ENCODE measurements at regions not wholly inside any gene's neighbourhood (a gene's known extent, or its start where the extent isn't known, plus 50 kb on each side); places are given as distances from the start of the nearest gene placed in this dataset.

DNA sequence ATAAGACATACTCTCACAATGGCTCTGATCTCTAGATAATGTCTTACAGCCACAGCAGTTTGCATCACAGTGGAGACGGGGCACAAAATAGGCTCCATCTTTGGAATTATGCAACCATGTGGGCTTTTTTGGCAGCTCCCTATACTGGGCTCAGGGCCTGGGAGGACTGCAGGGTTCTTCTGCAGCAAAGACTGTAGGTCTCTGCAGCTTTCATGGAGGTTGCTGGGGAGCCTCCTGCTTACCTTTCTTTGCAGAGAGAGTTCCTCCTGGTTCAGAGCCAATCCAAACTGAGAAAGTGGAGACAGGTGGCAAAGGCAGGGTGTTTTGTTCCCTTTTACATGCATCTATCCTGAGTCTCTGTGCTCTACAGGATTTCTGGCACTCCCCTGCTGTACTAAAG is 558.0 kb downstream of the TLR4 start:
- TF ChIP-seq, protein P1, sequence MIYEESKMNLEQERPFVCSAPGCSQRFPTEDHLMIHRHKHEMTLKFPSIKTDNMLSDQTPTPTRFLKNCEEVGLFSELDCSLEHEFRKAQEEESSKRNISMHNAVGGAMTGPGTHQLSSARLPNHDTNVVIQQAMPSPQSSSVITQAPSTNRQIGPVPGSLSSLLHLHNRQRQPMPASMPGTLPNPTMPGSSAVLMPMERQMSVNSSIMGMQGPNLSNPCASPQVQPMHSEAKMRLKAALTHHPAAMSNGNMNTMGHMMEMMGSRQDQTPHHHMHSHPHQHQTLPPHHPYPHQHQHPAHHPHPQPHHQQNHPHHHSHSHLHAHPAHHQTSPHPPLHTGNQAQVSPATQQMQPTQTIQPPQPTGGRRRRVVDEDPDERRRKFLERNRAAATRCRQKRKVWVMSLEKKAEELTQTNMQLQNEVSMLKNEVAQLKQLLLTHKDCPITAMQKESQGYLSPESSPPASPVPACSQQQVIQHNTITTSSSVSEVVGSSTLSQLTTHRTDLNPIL (CRISPR knock-in tag; IDR thresholded peaks at IDR 0.05; ENCODE audit: low read depth), result no peak
- TF ChIP-seq ZNF565 (CRISPR knock-in tag; conservative IDR thresholded peaks at IDR 0.05; ENCODE audit: low read depth) (no peak), GLIS3 (CRISPR knock-in tag; IDR thresholded peaks at IDR 0.05) (no peak), ZFP30 (CRISPR knock-in tag; IDR thresholded peaks at IDR 0.05) (no peak), TSHZ2 (CRISPR knock-in tag; IDR thresholded peaks at IDR 0.05) (no peak), RARB (CRISPR knock-in tag; IDR thresholded peaks at IDR 0.05) (no peak), ARNTL (CRISPR knock-in tag; IDR thresholded peaks at IDR 0.05; ENCODE audit: borderline replicate concordance, low read depth) (no peak), PPARA (CRISPR knock-in tag; IDR thresholded peaks at IDR 0.05; ENCODE audit: borderline replicate concordance) (no peak), SNAI2 (CRISPR knock-in tag; IDR thresholded peaks at IDR 0.05) (no peak)
